ENCODE measurements at regions not wholly inside any gene's neighbourhood (a gene's known extent, or its start where the extent isn't known, plus 50 kb on each side); places are given as distances from the start of the nearest gene placed in this dataset.

GRCh38 chr5:6088706-6089105 lies 289.6 kb downstream of the MED10 start:
- TF ChIP-seq CTCF (IDR thresholded peaks at IDR 0.05; ENCODE audit: control extremely low read depth in 1 of 3, insufficient read depth in 1 of 3, low read depth in 1 of 3, low read length in 3 of 3) (no peak), E2F6 (IDR thresholded peaks at IDR 0.05) (no peak)

Measured in H1 (cell line).